SKM-1 treated with dmso at 0.1 percent for 144 hours (cell line): ENCODE measurements at regions not wholly inside any gene's neighbourhood (a gene's known extent, or its start where the extent isn't known, plus 50 kb on each side); places are given as distances from the start of the nearest gene placed in this dataset.

Source experiments
- DNase-seq: peaks from one replicate; lab custom pipeline; 2025; ENCODE audit not compliant: unreplicated experiment; lab: John Stamatoyannopoulos, UW

DNA sequence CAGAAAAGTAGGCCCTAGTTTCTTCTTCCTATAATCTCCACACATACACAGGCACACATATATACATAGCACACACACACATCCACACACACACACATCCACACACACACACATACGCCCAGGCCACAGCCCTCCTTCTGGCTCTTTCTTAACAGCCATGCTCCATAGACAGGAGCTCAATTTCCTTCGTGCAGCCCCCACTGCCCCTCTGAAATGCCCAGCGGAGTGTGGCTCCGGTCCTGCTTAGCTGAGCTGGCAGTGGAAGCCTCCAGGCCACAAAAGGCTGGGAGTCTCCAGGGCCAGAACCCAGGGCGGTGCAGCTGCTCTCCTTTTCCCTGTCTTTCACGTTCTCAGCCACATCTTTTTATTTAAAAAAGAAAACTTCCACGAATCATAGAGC lies 282.9 kb upstream of the IGFBP3 start:
- no peak for DNase-seq

DNA sequence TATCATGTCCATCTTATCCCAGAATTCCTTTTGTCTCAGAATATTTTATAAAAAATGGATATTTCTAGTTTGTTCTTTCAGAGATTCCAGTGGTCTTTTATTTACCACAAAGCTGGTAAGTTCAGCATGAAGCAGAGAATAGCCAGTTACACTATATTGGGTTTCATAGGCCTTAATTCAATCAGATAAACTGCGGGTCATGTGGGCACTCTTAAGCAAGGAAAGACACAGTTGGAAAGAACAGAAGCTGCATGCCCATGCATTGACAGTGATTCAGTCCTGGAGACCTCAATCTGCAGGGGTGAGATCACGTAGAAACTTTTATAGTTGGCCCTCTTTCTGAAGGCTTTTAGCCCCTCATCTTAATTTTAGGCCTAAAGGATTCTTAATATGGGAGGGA lies 281.3 kb upstream of the IGFBP3 start:
- no peak for DNase-seq

DNA sequence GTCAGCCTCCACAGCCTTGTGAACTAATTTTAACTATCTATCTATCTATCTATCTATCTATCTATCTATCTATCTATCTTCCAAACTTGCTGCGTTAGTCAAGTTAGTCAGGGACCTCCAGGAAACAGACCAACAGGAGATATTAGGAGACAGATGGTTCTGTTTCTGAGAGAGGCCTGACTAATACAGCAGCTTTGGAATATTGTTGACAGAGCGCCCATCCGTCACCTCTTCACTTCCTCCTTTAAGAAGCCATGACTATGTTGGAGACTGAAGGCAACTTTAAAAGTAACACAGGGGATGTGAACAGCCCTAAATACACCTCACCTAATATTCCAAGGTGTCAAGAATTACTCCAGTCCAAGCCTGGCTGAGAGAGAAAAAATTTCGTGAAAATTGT lies 280.9 kb upstream of the IGFBP3 start:
- no peak for DNase-seq

DNA sequence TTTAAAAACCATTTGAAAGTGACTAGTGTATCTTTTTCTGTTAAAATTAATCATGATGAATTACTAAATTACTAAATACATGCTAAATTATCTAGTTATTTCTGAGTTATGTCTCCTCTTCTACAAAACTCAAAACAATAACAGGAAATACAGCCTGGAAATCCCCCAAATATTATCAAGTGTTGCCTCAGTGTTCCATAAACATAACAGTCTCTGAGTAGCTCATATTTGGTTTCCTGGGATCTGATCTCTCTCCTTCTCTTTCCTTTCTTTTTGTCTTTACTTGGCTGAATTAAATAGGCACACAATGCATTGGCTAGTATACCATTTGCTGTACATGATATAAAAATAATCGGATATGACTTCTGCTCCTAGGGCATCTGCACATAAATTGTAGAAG lies 277.6 kb upstream of the IGFBP3 start:
- DNase-seq = no peak

GRCh38 chr7:46197785-46198540 lies 276.9 kb upstream of the IGFBP3 start:
- DNase-seq = no peak

- DNase-seq = no peak
These were observed 274.9 kb upstream of the IGFBP3 start for GRCh38 chr7:46195934-46196333.

- DNase-seq = no peak
These were observed 271.2 kb upstream of the IGFBP3 start for GRCh38 chr7:46192271-46192670.

GRCh38 chr7:46191776-46192175 lies 270.7 kb upstream of the IGFBP3 start:
- no peak for DNase-seq

DNA sequence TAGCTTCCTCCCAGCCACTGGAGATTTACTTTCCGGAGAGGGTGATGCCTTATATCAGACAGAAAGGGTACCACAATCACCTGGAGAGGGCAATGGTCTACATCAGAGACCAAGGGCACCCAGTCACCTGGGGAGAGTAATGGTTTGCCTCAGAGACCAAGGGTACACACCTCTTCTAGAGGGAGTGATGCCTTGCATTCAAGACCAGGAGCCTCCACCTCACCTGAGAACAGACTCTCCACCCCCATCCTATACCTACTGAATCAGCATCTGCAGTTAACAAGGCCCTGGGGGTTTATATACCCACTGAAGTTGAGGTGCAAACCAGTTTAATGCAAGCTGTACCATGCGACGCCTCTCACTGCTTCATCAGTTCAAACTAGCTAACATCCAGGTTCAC lies 270.2 kb upstream of the IGFBP3 start:
- no peak for DNase-seq

- no peak for DNase-seq
These were observed 268.3 kb upstream of the IGFBP3 start for GRCh38 chr7:46189255-46189790.

DNA sequence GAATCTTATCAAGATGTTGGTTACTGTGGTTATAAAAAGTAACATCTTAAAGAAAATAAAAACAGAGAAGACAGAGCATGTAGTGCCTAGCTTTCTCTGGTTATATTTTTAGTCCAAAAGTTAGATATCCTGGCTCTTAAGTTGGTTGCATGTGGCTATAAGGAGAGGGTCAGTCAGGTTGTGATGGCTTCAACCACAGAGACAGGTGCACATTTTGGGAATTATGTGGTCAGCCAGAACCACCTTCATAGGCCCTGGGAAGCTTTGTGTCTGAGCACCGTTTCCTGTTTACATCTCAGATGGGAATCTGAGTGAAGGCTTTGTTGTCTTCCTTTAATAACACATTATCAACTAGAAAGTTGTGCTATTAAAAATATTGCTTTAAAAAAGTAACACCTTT lies 265.1 kb upstream of the IGFBP3 start:
- no peak for DNase-seq

DNA sequence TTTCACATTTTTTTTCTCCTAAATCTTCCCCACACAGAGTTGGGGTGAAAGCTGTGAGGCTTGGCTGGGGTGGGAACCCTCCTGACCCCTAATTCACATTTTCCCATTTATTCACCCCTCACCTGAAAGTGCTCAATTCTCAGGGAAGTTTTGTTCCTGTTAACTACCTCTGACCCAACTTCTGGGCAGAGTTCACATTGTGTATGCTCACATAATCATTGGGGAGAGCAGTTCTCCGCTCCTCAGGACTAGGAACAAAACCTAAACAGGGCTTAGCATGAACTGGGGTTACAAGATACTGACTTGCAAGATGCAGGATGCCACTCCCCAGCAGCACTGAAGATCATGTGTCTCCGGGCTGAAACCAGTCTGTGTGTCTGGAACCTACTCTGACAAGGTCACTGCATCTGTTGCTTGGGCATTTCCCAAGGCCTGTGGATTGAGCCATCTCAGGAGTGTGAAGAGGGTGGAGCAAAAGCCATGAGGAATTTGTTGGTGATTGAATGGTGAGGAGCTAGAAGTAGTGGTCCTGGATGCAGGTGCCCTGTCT lies 258.1 kb upstream of the IGFBP3 start:
- DNase-seq = no peak

DNA sequence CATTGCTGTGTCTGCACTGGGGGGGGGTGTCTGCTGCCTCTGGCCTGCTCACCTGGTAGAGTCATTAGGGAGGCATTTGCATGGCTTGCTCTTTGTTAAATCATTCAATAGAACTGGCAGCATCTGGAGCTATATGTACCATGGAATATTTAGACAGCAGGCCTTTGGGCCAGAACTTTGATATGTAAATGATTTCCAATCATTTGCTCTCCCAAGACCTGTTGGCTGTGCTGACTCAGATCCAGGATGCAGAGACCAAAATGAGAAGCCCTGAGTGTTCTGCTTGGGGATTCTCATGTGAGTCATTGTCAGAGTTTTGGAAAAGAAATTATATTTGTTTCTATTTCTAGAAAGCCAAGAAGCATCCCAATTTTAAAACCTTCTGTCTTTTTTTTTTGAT lies 257.6 kb upstream of the IGFBP3 start:
- DNase-seq = no peak

DNA sequence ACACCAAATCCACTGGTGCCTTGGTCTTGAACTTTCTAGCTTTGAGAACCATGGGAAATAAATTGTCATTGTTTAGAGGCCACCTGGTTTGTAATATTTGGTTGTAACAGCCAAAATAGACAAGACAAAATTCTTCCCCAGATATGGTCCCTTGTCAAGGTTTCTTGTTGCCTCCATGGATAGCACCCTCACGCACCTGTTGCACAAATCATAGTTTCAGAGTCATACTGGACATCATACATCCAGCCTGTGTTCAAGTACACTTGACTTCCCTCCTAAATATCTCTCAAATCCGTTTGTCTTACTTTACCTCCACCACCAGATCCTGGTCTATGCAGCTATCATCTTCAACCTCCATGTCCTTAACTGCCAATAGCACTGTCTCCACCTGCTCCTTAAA lies 256.7 kb upstream of the IGFBP3 start:
- DNase-seq = no peak

DNA sequence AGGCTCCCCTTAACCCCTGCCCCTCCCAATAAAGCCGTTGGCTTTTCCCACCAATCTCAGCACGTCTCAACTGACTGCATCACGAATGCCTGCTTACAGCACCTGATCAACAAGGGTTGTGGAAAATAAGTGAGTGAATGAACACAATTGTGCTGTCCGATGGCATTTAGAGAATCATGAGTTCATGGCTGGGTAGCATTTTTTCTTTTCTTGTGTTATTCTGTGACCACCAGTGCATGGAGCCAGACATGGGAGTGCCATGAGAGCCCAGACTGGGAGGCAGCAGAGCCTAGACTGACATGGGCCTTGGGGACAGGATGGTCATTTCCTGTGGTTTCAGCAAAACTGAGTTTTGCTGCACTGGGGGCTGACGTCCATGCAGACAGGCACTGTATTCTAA lies 254.1 kb upstream of the IGFBP3 start:
- DNase-seq = no peak

- no peak for DNase-seq
These were observed 253.1 kb upstream of the IGFBP3 start for GRCh38 chr7:46174196-46174580.

DNA sequence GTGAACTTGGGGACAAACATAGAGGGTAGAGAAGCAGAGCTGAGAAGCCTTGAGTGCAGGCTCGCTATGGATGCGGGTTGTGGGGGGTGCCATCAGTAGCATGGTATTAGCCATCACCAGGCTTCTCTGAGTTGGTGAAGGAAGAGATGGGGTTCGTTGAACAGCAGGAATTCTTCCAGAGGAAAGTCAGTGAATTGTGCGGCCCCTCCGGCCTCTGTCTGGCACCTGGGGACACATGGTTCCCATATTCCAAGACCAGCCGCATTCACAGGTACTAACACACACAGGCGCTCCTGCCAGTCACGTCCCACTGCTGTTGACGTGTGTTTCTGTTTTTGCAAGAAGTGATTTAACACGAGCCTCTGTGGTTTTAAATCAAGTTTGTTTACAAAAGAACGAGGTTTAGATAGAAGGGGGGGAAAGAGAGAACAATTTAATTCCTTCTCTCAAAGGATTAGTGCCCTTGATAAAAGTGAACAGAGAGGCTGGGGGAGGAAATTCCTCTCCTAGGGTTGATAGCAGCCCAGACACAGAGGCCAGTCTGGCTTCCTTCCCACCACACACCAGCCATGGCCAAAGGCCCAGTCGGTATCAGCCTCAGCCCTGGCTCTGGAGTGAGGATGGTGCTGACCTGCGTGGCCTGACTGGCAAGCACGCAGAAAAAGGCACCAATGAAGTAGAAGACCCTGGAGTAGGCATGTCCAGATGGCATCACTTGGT lies 252.6 kb upstream of the IGFBP3 start:
- DNase-seq = no peak

DNA sequence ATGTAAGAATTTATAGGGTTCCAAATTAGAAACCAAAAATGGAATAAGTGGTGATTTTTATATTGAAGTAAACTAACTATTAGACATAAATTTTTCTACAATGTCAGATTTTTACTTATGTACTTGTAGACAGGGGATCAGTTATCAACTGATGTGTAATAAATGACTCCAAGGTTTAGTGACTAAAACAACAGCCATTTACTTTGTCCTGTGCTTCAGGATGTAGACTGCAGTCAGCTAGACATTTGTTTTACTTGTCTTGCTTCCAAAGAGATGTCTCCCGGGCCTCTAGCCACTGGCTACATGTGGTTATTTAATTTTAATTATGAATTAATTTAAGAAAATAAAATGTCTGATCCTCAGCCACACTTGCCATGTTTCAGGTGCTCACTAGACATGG lies 249.7 kb upstream of the IGFBP3 start:
- DNase-seq = no peak

DNA sequence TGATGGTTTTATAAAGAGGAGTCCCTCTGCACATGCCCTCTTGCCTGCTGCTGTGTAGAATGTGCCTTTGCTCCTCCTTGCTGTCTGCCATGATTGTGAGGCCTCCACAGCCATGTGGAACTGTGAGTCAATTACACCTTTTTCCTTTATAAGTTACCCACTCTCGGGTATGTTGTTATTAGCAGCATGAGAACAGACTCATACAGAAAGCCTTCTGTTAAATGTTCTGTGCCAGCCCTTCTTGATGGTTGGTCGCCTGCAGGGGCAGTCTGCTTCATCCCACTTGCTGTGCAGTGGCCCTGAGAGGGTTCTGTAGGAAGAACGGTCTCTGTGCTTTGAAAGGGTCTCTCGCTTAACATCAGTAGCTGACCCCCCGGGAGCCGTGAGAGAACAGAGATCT lies 248.9 kb upstream of the IGFBP3 start:
- no peak for DNase-seq

DNA sequence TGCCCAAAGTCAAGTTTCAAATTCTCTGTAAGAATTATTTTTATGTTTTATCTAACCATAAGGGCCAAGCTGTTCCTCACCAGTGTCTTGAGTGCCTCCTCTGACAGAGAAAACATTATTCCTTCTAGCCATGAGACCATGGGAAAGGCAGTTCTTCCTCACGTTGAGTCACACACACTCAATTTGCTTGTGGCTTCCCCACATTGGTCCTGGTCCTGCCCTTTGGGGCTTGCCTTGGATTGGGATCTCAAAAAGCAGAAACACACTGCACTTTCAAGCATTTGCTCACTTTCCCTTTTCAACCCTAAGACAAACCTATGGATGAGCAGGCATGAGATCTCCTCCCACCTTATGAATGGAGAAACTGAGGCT lies 248.3 kb upstream of the IGFBP3 start:
- no peak for DNase-seq

DNA sequence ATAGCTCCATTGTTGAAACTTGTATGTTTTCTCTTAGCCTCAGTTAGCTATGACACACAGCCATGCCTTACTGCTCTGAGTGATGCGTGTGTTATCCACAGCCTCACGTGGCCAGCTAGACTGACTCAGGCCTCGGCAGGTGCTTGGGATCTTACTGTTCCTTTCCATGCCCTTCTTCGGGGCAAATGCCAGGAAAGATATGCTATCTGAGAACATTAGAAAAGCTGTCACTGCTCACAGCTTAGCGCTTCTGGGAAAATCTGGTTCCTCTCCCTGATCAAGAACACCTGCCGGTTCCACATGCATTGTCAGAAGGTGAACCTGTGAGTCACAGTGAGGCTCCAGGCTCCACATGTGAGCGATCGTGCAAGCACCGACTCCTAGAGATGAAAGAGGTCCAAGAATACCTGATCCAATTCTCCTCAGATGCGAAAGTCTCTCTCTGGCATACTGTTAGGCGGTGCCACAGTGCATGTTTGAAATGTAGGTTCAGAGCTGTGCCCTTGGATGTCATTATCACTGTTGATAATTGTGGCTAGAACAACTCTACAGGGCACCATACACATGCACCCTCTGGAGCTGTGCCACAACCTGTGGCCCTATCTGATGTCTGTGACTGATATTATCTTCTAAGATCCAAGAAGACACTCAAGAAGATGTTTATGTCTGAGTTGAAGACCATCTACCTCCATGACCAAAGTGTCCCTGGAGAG lies 247.8 kb upstream of the IGFBP3 start:
- no peak for DNase-seq

GRCh38 chr7:46168231-46168630 lies 247.2 kb upstream of the IGFBP3 start:
- no peak for DNase-seq
